A549 (cell line): ENCODE measurements at regions not wholly inside any gene's neighbourhood (a gene's known extent, or its start where the extent isn't known, plus 50 kb on each side); places are given as distances from the start of the nearest gene placed in this dataset.

ENCODE experiments used
- ATAC-seq, 2 experiments: fragments of 200-7000 bp in 1 of 2; fragments of >200 bp in 1 of 2; cut with Nextera tagmentation in 1 of 2; cut with Tn5 transposase in 1 of 2; 3 replicates each; pipeline versions ENCODE4 v1.8.0 to v1.9.1; 2018 to 2020; ENCODE audit warnings: mild to moderate bottlenecking in 1 of 2, moderate library complexity in 1 of 2
- CTCF ChIA-PET: fragments of 300-600 bp; sonication (Branson Sonifier 250); formaldehyde crosslinking; extraction: SDS; loops from one replicate; lab custom pipeline; 2021; ENCODE audit warnings: antibody characterized with exemption, inconsistent platforms; lab: Yijun Ruan, JAX
- POLR2A ChIA-PET: fragments of 350-600 bp; formaldehyde crosslinking; extraction: SDS; loops from one replicate; lab custom pipeline; 2021; ENCODE audit warnings: antibody characterized with exemption, inconsistent platforms; lab: Yijun Ruan, JAX
- DNase-seq, 2 experiments: peaks; one replicate each; pipeline versions ENCODE4 v3.0.0 to v3.0.0-alpha.2; 2011 to 2016; ENCODE audit warnings: low read depth in 1 of 2, low spot score in 1 of 2
- FAIRE-seq: peaks from 2 replicates; lab custom pipeline; 2011; peaks lifted over from hg19 to GRCh38; lab: Jason Lieb, UNC
- H3K27ac ChIP-seq, 2 experiments: fragments of >200 bp; sonication (Bioruptor Twin); formaldehyde crosslinking; 3 replicates each; pipeline ENCODE4 v1.5.1; 2016 to 2017
- H3K4me1 ChIP-seq: fragments of >200 bp; sonication (Bioruptor Twin); formaldehyde crosslinking; 3 replicates; pipeline ENCODE4 v1.6.1; 2016
- H3K4me2 ChIP-seq: fragments of >200 bp; sonication (Bioruptor Twin); formaldehyde crosslinking; 3 replicates; pipeline ENCODE4 v1.6.1; 2016
- H3K4me3 ChIP-seq: fragments of >200 bp; sonication (Bioruptor Twin); formaldehyde crosslinking; 3 replicates; pipeline ENCODE4 v1.5.1; 2016
- H3K9me3 ChIP-seq: fragments of >200 bp; sonication (Bioruptor Twin); formaldehyde crosslinking; 3 replicates; pipeline ENCODE4 v1.6.1; 2016
- CEBPB ChIP-seq, 2 experiments: fragments of >200 bp in 1 of 2; sonication (Bioruptor Twin) in 1 of 2; formaldehyde crosslinking in 1 of 2; IDR thresholded peaks; 2 replicates each; pipeline ENCODE4 v1.6.1; 2012 to 2016
- EP300 ChIP-seq, 2 experiments: fragments of >200 bp; sonication (Bioruptor Twin); formaldehyde crosslinking; IDR thresholded peaks; 2 replicates in 1 of 2; 3 replicates in 1 of 2; pipeline ENCODE4 v1.6.1; 2016 to 2017
- FOXS1 ChIP-seq: fragments of 250-450 bp; sonication (Bioruptor Pico); IDR thresholded peaks from 2 replicates; pipeline ENCODE4 v1.5.0; 2020; ENCODE audit warnings: mild to moderate bottlenecking, moderate library complexity
- HDAC2 ChIP-seq: fragments of 200-600 bp; sonication (generic); IDR thresholded peaks from 2 replicates; pipeline ENCODE4 v1.6.1; 2016
- HEYL ChIP-seq: fragments of 250-450 bp; sonication (Bioruptor Pico); IDR thresholded peaks from 2 replicates; pipeline ENCODE4 v1.8.0; 2021; ENCODE audit warnings: mild to moderate bottlenecking, moderate library complexity
- HOXA7 ChIP-seq: fragments of 250-450 bp; sonication (Bioruptor Pico); IDR thresholded peaks from 2 replicates; pipeline ENCODE4 v1.5.0; 2020; ENCODE audit warnings: mild to moderate bottlenecking, moderate library complexity
- HOXB5 ChIP-seq: fragments of 250-450 bp; sonication (Bioruptor Pico); IDR thresholded peaks from 2 replicates; pipeline ENCODE4 v1.5.0; 2020; ENCODE audit warnings: mild to moderate bottlenecking, moderate library complexity
- JUNB ChIP-seq: fragments of >200 bp; sonication (Bioruptor Twin); formaldehyde crosslinking; IDR thresholded peaks from 2 replicates; pipeline ENCODE4 v1.6.1; 2016
- KDM1A ChIP-seq: fragments of 200-600 bp; sonication (generic); IDR thresholded peaks from 2 replicates; pipeline ENCODE4 v1.6.1; 2016; ENCODE audit warnings: low read depth, mild to moderate bottlenecking
- KDM5A ChIP-seq: fragments of 200-600 bp; sonication (generic); IDR thresholded peaks from 2 replicates; pipeline ENCODE4 v1.6.1; 2016; ENCODE audit warnings: antibody characterized with exemption, mild to moderate bottlenecking
- MAZ ChIP-seq: fragments of 150-350 bp; IDR thresholded peaks from 2 replicates; pipeline ENCODE4 v1.6.1; 2014; ENCODE audit warnings: antibody characterized with exemption, low read depth, low read length, borderline replicate concordance
- NPAS2 ChIP-seq: fragments of 250-450 bp; sonication (Bioruptor Pico); IDR thresholded peaks from 2 replicates; pipeline ENCODE4 v1.8.0; 2022; ENCODE audit warnings: mild to moderate bottlenecking, moderate library complexity, borderline replicate concordance
- PBX3 ChIP-seq: IDR thresholded peaks from 2 replicates; pipeline ENCODE4 v1.6.1; 2012
- POLR2AphosphoS2 ChIP-seq: conservative IDR thresholded peaks from 2 replicates; pipeline ENCODE4 v1.6.1; 2012; ENCODE audit warnings: low read length, improper control_type of control experiment, inconsistent platforms
- RCOR1 ChIP-seq: fragments of 150-350 bp; IDR thresholded peaks from 2 replicates; pipeline ENCODE4 v1.6.1; 2014; ENCODE audit warnings: antibody characterized with exemption, low read length, low read depth
- SREBF2 ChIP-seq: fragments of 450-650 bp; IDR thresholded peaks from 2 replicates; pipeline ENCODE4 v1.6.1; 2014; ENCODE audit warnings: mild to moderate bottlenecking, moderate library complexity
- USF2 ChIP-seq: fragments of 450-650 bp; IDR thresholded peaks from 2 replicates; pipeline ENCODE4 v1.6.1; 2014; ENCODE audit warnings: antibody characterized with exemption
- ZC3H11A ChIP-seq: fragments of 450-650 bp; IDR thresholded peaks from 2 replicates; pipeline ENCODE4 v1.6.1; 2014; ENCODE audit warnings: antibody characterized with exemption, mild to moderate bottlenecking
- WGBS: methylation state at CpG from one replicate; pipeline ENCODE4 v1.1.6; 2017; ENCODE audit errors: missing lambda C conversion rate; 5-methylcytosine and 5-hydroxymethylcytosine counted together
- TF ChIP-seq, protein P1 (sequence below): fragments of 200-600 bp; sonication (generic); IDR thresholded peaks from 2 replicates; pipeline ENCODE4 v1.6.1; 2016; ENCODE audit warnings: antibody characterized with exemption, mild to moderate bottlenecking, moderate library complexity
- TF ChIP-seq, protein P2 (sequence below): IDR thresholded peaks from 2 replicates; pipeline ENCODE4 v1.6.1; 2012; ENCODE audit warnings: low read depth, borderline replicate concordance
- TF ChIP-seq, protein P3 (sequence below): IDR thresholded peaks from 2 replicates; pipeline ENCODE4 v1.6.1; 2012
- TF ChIP-seq, protein P4 (sequence below): fragments of >200 bp; sonication (Bioruptor Twin); formaldehyde crosslinking; IDR thresholded peaks from 2 replicates; pipeline ENCODE4 v1.6.1; 2016

DNA sequence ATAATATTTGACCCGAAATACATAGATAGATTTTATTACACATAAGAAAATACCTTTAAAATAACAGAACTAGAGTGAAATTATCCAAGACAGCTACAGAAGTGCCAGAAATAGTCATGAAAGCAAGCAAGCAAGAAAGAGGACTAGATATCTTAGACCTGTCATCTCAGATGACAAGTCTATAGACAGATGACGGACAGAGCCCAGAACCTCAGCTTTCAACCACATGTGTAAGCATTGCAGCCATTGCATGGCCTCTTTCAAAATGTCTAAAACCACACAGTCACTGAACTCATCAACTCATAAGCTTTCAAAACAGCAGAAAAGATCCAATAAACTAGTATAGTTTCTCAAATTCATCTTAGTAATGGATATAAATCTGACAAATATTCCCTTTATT, 59.8 kb upstream of the FHIT start:
- ATAC-seq, result no peak
- TF ChIP-seq MAZ, result no peak
- TF ChIP-seq POLR2AphosphoS2, result no peak
- no peak for TF ChIP-seq RCOR1
- no peak for TF ChIP-seq KDM1A
- TF ChIP-seq HDAC2, result no peak
- no peak for TF ChIP-seq HOXA7 (CRISPR knock-in tag)
- TF ChIP-seq PBX3, result no peak
- TF ChIP-seq CEBPB (IDR thresholded peaks at IDR 0.05), result no peak
- TF ChIP-seq EP300 (IDR thresholded peaks at IDR 0.05), result no peak
- ChIA-PET CTCF (interaction anchor here (1.4 kb wide), 1 partner anchor 10 kb away, joined by 3 read pairs; no protein-coding TSS in a partner anchor), POLR2A (no interaction called here)
- H3K9me3 ChIP-seq, result no peaks in the 10 kb centered on the region
- FAIRE-seq, result no peak
- H3K4me2 ChIP-seq, result no peak overlapping the region
- H3K4me3 ChIP-seq, result no peak overlapping the region
- 4% methylated on average over 2 of the region's 2 CpGs for WGBS
- no peaks in the 10 kb centered on the region for H3K4me1 ChIP-seq
- no peak for DNase-seq
- H3K27ac ChIP-seq, result no peak overlapping the region

- H3K4me1 ChIP-seq, result no peaks in the 10 kb centered on the region
- ChIA-PET POLR2A (no interaction called here), CTCF (no interaction called here)
- no peak for TF ChIP-seq JUNB
- TF ChIP-seq, protein P1, sequence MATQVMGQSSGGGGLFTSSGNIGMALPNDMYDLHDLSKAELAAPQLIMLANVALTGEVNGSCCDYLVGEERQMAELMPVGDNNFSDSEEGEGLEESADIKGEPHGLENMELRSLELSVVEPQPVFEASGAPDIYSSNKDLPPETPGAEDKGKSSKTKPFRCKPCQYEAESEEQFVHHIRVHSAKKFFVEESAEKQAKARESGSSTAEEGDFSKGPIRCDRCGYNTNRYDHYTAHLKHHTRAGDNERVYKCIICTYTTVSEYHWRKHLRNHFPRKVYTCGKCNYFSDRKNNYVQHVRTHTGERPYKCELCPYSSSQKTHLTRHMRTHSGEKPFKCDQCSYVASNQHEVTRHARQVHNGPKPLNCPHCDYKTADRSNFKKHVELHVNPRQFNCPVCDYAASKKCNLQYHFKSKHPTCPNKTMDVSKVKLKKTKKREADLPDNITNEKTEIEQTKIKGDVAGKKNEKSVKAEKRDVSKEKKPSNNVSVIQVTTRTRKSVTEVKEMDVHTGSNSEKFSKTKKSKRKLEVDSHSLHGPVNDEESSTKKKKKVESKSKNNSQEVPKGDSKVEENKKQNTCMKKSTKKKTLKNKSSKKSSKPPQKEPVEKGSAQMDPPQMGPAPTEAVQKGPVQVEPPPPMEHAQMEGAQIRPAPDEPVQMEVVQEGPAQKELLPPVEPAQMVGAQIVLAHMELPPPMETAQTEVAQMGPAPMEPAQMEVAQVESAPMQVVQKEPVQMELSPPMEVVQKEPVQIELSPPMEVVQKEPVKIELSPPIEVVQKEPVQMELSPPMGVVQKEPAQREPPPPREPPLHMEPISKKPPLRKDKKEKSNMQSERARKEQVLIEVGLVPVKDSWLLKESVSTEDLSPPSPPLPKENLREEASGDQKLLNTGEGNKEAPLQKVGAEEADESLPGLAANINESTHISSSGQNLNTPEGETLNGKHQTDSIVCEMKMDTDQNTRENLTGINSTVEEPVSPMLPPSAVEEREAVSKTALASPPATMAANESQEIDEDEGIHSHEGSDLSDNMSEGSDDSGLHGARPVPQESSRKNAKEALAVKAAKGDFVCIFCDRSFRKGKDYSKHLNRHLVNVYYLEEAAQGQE, result peak; percentile 74
- no peak for FAIRE-seq
- H3K9me3 ChIP-seq, result no peaks in the 10 kb centered on the region
- ATAC-seq, result no peak
- no peak overlapping the region for H3K27ac ChIP-seq
- H3K4me2 ChIP-seq, result no peak overlapping the region
- WGBS, result 0% methylated on average over 3 of the region's 3 CpGs
- no peak overlapping the region for H3K4me3 ChIP-seq
- DNase-seq, result no peak
Measured at GRCh38 chr3:61315871-61316270, 64.6 kb upstream of the FHIT start.

GRCh38 chr3:61323094-61323493, 71.8 kb upstream of the FHIT start:
- TF ChIP-seq CEBPB (IDR thresholded peaks at IDR 0.05) (no peak), KDM5A (no peak), HEYL (CRISPR knock-in tag) (no peak), POLR2AphosphoS2 (no peak), NPAS2 (CRISPR knock-in tag) (no peak), ZC3H11A (no peak), FOXS1 (CRISPR knock-in tag) (no peak), HOXB5 (CRISPR knock-in tag) (no peak), USF2 (no peak), SREBF2 (no peak)
- TF ChIP-seq, protein P2, sequence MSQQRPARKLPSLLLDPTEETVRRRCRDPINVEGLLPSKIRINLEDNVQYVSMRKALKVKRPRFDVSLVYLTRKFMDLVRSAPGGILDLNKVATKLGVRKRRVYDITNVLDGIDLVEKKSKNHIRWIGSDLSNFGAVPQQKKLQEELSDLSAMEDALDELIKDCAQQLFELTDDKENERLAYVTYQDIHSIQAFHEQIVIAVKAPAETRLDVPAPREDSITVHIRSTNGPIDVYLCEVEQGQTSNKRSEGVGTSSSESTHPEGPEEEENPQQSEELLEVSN, result no peak
- TF ChIP-seq, protein P3, sequence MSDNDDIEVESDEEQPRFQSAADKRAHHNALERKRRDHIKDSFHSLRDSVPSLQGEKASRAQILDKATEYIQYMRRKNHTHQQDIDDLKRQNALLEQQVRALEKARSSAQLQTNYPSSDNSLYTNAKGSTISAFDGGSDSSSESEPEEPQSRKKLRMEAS, result no peak
- TF ChIP-seq, protein P4, sequence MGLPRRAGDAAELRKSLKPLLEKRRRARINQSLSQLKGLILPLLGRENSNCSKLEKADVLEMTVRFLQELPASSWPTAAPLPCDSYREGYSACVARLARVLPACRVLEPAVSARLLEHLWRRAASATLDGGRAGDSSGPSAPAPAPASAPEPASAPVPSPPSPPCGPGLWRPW, result no peak

More at GRCh38 chr3:61323094-61323493, 71.8 kb upstream of the FHIT start:
- no peak overlapping the region for H3K4me3 ChIP-seq
- ATAC-seq (no peak), DNase-seq (no peak), FAIRE-seq (no peak)
- WGBS, result 0% methylated on average over 3 of the region's 3 CpGs
- H3K4me2 ChIP-seq, result no peak overlapping the region
- CTCF ChIA-PET, result no interaction called here
- no peak overlapping the region for H3K27ac ChIP-seq
- no peaks in the 10 kb centered on the region for H3K4me1 ChIP-seq
- POLR2A ChIA-PET, result no interaction called here
- H3K9me3 ChIP-seq, result no peaks in the 10 kb centered on the region
